Tibial artery (tissue), 4 donors: ENCODE measurements at regions not wholly inside any gene's neighbourhood (a gene's known extent, or its start where the extent isn't known, plus 50 kb on each side); places are given as distances from the start of the nearest gene placed in this dataset.

ENCODE experiments used
- DNase-seq, 2 donors: peaks; one replicate each; pipeline ENCODE4 v3.0.0-alpha.2; 2019
- H3K27ac ChIP-seq, 2 donors: fragments of 200-600 bp; sonication (generic) in 1 of 2; 1 replicate in 1 of 2; 2 replicates in 1 of 2; pipeline ENCODE4 v1.5.1; 2018 to 2019; ENCODE audit warnings: mild to moderate bottlenecking in 1 of 2
- H3K27me3 ChIP-seq, 2 donors: fragments of 200-600 bp; sonication (generic) in 1 of 2; one replicate each; pipeline versions ENCODE4 v1.5.1 to v1.6.0; 2016 to 2019
- H3K36me3 ChIP-seq, 3 donors: fragments of 200-600 bp; sonication (generic) in 2 of 3; one replicate each; pipeline ENCODE4 v1.5.1; 2016 to 2019; ENCODE audit warnings: mild to moderate bottlenecking in 2 of 3
- H3K4me1 ChIP-seq, 4 donors: fragments of 200-600 bp; sonication (generic) in 2 of 4; 1 replicate in 3 of 4; 2 replicates in 1 of 4; pipeline ENCODE4 v1.5.1; 2016 to 2019
- H3K4me3 ChIP-seq, 2 donors: fragments of 200-600 bp; sonication (generic) in 1 of 2; 1 replicate in 1 of 2; 2 replicates in 1 of 2; pipeline ENCODE4 v1.5.1; 2018 to 2019; ENCODE audit warnings: mild to moderate bottlenecking in 2 of 2
- H3K9me3 ChIP-seq, 3 donors: fragments of 200-600 bp; sonication (generic) in 1 of 3; one replicate each; pipeline ENCODE4 v1.5.1; 2016 to 2019
- intact Hi-C: fragments of 100-400 bp; cut with DNase I; formaldehyde crosslinking; loops from one replicate; pipeline ENCODE4 v1.15.0; 2023; ENCODE audit warnings: low total_unique reads
- TF ChIP-seq, protein P1 (sequence below), 2 experiments: fragments of 200-600 bp in 1 of 2; fragments of 450-650 bp in 1 of 2; IDR thresholded peaks; one replicate each; pipeline ENCODE4 v1.5.1; 2017 to 2019; ENCODE audit warnings: antibody characterized with exemption in 2 of 2, mild to moderate bottlenecking in 1 of 2, moderate library complexity in 1 of 2

DNA sequence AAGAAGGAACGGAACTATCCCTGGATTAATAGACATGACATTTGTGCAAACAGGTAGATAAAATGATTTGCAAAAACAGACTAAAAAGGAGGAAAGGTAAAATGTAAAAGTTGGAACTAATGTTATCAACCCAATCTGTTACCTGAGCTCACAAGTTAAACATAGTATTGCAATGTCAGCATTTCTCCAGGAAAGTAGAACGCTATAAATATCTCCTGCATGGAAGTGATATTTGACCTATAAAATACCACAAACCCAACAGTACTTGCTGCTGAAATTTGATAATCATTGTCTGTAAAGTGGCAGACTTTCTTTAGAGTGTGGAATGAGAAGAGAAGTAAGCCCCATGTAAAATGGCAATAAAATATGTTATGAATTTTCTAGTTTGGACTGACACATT, 1435.7 kb downstream of the LRFN5 start:
- no peaks in the 10 kb centered on the region for H3K9me3 ChIP-seq
- no peaks in the 10 kb centered on the region for H3K36me3 ChIP-seq
- H3K4me3 ChIP-seq, result no peak overlapping the region
- intact Hi-C loops, result no loop called here
- DNase-seq, result no peak
- H3K27me3 ChIP-seq, result no peaks in the 10 kb centered on the region
- no peaks in the 10 kb centered on the region for H3K4me1 ChIP-seq
- no peak overlapping the region for H3K27ac ChIP-seq
- TF ChIP-seq, protein P1, sequence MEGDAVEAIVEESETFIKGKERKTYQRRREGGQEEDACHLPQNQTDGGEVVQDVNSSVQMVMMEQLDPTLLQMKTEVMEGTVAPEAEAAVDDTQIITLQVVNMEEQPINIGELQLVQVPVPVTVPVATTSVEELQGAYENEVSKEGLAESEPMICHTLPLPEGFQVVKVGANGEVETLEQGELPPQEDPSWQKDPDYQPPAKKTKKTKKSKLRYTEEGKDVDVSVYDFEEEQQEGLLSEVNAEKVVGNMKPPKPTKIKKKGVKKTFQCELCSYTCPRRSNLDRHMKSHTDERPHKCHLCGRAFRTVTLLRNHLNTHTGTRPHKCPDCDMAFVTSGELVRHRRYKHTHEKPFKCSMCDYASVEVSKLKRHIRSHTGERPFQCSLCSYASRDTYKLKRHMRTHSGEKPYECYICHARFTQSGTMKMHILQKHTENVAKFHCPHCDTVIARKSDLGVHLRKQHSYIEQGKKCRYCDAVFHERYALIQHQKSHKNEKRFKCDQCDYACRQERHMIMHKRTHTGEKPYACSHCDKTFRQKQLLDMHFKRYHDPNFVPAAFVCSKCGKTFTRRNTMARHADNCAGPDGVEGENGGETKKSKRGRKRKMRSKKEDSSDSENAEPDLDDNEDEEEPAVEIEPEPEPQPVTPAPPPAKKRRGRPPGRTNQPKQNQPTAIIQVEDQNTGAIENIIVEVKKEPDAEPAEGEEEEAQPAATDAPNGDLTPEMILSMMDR (IDR thresholded peaks at IDR 0.05), result no peak

DNA sequence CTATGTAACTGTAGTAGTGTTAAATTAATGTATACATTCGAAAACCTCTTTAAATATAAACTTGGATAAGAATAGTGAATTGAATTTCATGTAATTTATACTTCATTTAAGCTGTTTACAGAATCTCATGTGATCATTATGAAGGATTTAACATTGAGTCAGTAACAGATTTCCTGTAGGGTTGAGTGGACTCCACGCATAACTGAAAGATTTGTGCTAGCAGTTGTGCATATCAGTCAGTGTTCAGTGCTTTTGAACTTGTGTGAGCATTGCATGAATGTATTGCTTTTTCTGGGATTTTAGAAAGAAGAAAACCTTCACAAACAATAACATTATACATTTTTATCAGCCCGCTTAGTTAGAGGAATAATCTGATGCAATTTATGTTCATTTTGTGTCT, 1435.3 kb downstream of the LRFN5 start:
- Histone ChIP-seq H3K27ac (no peak overlapping the region), H3K36me3 (no peaks in the 10 kb centered on the region), H3K4me1 (no peaks in the 10 kb centered on the region), H3K9me3 (no peaks in the 10 kb centered on the region), H3K4me3 (no peak overlapping the region), H3K27me3 (no peaks in the 10 kb centered on the region)
- TF ChIP-seq, protein P1 (IDR thresholded peaks at IDR 0.05), result no peak
- intact Hi-C loops, result no loop called here
- no peak for DNase-seq

DNA sequence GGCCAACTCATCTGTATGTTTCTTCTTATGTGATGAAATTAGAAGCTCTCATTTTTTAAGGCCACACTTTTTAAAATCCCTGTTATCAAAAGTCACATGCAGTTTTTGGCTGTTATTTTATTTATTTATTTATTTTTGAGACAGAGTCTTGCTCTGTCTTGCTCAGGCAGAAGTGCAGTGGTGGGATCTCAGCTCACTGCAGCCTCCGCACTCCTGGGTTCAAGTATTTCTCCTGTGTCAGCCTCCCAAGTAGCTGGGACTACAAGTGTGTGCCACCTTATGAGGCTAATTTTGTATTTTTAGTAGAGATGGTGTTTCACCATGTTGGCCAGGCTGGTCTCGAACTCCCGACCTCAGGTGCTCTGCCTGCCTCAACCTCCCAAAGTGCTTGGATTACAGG, 1434.5 kb downstream of the LRFN5 start:
- H3K36me3 ChIP-seq, result no peaks in the 10 kb centered on the region
- no peaks in the 10 kb centered on the region for H3K27me3 ChIP-seq
- intact Hi-C loops, result no loop called here
- no peaks in the 10 kb centered on the region for H3K4me1 ChIP-seq
- no peak overlapping the region for H3K4me3 ChIP-seq
- no peaks in the 10 kb centered on the region for H3K9me3 ChIP-seq
- H3K27ac ChIP-seq, result no peak overlapping the region
- no peak for DNase-seq
- TF ChIP-seq, protein P1 (IDR thresholded peaks at IDR 0.05), result no peak

DNA sequence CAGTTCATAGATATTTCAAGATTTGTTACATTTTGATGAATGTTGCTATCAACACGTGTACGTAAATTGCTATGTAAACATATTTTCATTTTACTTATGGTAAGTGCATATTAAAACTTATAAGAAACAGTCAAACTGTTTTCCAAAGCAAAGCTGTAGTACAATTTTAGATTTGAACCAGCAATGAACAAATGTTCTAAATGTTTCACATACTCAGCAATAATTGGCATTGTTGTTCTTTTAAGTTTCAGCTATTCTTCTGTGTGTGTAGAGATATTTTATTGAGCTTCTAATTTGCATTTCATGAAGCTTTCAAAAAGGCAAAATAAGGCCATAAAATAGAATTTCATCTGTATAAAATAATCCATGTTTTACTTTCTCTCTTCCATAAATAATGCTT, 1433.2 kb downstream of the LRFN5 start:
- Histone ChIP-seq H3K27ac (no peak overlapping the region), H3K4me3 (no peak overlapping the region), H3K27me3 (no peaks in the 10 kb centered on the region), H3K4me1 (no peaks in the 10 kb centered on the region), H3K9me3 (no peaks in the 10 kb centered on the region), H3K36me3 (no peaks in the 10 kb centered on the region)
- no peak for DNase-seq
- TF ChIP-seq, protein P1 (IDR thresholded peaks at IDR 0.05), result no peak
- intact Hi-C loops, result no loop called here

DNA sequence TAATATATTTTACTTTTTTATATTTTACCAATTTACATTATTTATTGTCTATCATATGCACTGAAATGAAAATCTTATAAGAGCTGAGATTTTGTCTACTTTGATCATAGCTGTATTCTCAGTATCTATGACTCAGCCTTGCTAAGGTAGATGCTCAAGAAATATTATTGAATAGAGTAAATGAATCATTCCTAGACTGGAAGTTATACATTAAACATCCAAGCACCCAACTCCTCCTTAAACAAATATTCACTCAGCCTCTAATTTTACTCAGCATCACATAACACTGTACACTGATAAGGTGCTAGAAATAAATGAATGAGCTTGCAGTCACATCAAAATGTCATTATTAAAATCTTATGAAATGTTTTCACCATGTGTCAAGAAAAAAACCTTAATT, 1424.9 kb downstream of the LRFN5 start:
- intact Hi-C loops, result no loop called here
- Histone ChIP-seq H3K36me3 (no peaks in the 10 kb centered on the region), H3K9me3 (no peaks in the 10 kb centered on the region), H3K4me1 (no peaks in the 10 kb centered on the region), H3K4me3 (no peak overlapping the region), H3K27ac (no peak overlapping the region), H3K27me3 (no peaks in the 10 kb centered on the region)
- TF ChIP-seq, protein P1 (IDR thresholded peaks at IDR 0.05), result no peak
- no peak for DNase-seq

DNA sequence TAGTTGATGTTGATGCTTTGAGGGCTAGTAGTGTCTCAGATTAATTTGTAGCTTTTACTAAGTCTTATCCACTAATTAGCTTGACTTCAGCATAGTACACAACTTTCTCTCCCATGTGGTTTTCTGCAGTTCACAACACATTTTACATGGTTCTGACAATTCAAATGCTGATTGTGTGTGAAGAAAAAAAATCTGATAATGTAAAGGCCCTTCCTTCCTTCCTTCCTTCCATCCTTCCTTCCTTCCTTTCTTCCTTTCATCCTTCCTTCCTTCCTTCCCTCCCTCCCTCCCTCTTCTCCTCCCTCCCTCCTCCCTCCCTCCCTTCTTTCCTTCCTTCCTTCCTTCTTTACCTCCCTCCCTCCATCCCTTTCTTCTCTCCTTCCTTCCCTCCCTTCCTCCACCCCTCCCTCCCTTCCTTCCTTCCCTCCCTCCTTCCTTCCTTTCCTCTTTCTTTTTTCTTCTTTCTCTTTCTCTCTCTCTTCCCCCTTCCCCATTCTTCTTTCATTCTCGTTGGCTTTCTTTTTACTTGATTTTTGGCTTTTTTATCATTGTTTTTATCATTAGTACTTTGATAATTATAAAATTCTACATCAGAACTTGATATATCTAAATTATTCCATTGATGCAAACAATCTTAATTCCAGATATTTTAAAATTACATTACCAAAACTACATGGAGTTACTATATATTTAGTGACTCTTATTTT, 1415.6 kb downstream of the LRFN5 start:
- no peak for DNase-seq
- Histone ChIP-seq H3K27me3 (no peaks in the 10 kb centered on the region), H3K4me3 (no peak overlapping the region), H3K4me1 (no peaks in the 10 kb centered on the region), H3K9me3 (peaks cover 0 to 4% (median 0%) of the 10 kb centered on the region in 3 donors), H3K27ac (no peak overlapping the region), H3K36me3 (no peaks in the 10 kb centered on the region)
- intact Hi-C loops, result no loop called here
- TF ChIP-seq, protein P1 (IDR thresholded peaks at IDR 0.05), result no peak
